ENCODE measurements at regions not wholly inside any gene's neighbourhood (a gene's known extent, or its start where the extent isn't known, plus 50 kb on each side); places are given as distances from the start of the nearest gene placed in this dataset.

GRCh38 chr18:60130284-60130683, 230.5 kb downstream of the PMAIP1 start:
- H3K4me3 Mint-ChIP-seq = no peak overlapping the region
- H3K4me1 Mint-ChIP-seq = no peaks in the 10 kb centered on the region
- no peaks in the 10 kb centered on the region for H3K36me3 Mint-ChIP-seq (ENCODE audit: low read depth)
- H3K9me3 Mint-ChIP-seq = no peaks in the 10 kb centered on the region
- no peak overlapping the region for H3K27ac Mint-ChIP-seq
- ATAC-seq (replicated peaks) = no peak
- H3K27me3 Mint-ChIP-seq = no peaks in the 10 kb centered on the region

GRCh38 chr18:60123031-60123430, 223.2 kb downstream of the PMAIP1 start:
- no peaks in the 10 kb centered on the region for H3K27me3 Mint-ChIP-seq
- no peak overlapping the region for H3K4me3 Mint-ChIP-seq
- ATAC-seq (replicated peaks) = no peak
- no peaks in the 10 kb centered on the region for H3K4me1 Mint-ChIP-seq
- H3K27ac Mint-ChIP-seq = no peak overlapping the region
- no peaks in the 10 kb centered on the region for H3K36me3 Mint-ChIP-seq (ENCODE audit: low read depth)
- H3K9me3 Mint-ChIP-seq = peaks cover 3% of the 10 kb centered on the region

- peaks cover 3% of the 10 kb centered on the region for H3K9me3 Mint-ChIP-seq
- no peaks in the 10 kb centered on the region for H3K4me1 Mint-ChIP-seq
- H3K27me3 Mint-ChIP-seq = no peaks in the 10 kb centered on the region
- no peaks in the 10 kb centered on the region for H3K36me3 Mint-ChIP-seq (ENCODE audit: low read depth)
- ATAC-seq (replicated peaks) = no peak
- H3K27ac Mint-ChIP-seq = no peak overlapping the region
- H3K4me3 Mint-ChIP-seq = no peak overlapping the region
Measured at GRCh38 chr18:60122339-60122738, 222.5 kb downstream of the PMAIP1 start.

GRCh38 chr18:60120231-60120750, 220.5 kb downstream of the PMAIP1 start:
- Mint-ChIP-seq H3K9me3 (peaks cover 3% of the 10 kb centered on the region), H3K4me3 (no peak overlapping the region), H3K27me3 (peaks cover 5% of the 10 kb centered on the region), H3K27ac (no peak overlapping the region), H3K4me1 (no peaks in the 10 kb centered on the region), H3K36me3 (ENCODE audit: low read depth) (no peaks in the 10 kb centered on the region)
- no peak for ATAC-seq (replicated peaks)

GRCh38 chr18:60117321-60117720, 217.5 kb downstream of the PMAIP1 start:
- no peak overlapping the region for H3K27ac Mint-ChIP-seq
- no peaks in the 10 kb centered on the region for H3K4me1 Mint-ChIP-seq
- peaks cover 3% of the 10 kb centered on the region for H3K9me3 Mint-ChIP-seq
- H3K36me3 Mint-ChIP-seq (ENCODE audit: low read depth) = no peaks in the 10 kb centered on the region
- H3K4me3 Mint-ChIP-seq = no peak overlapping the region
- H3K27me3 Mint-ChIP-seq = peaks cover 5% of the 10 kb centered on the region
- no peak for ATAC-seq (replicated peaks)

GRCh38 chr18:60113396-60113795, 213.6 kb downstream of the PMAIP1 start:
- Mint-ChIP-seq H3K27ac (no peak overlapping the region), H3K9me3 (no peaks in the 10 kb centered on the region), H3K4me1 (no peaks in the 10 kb centered on the region), H3K27me3 (peaks cover 5% of the 10 kb centered on the region), H3K4me3 (no peak overlapping the region), H3K36me3 (ENCODE audit: low read depth) (no peaks in the 10 kb centered on the region)
- no peak for ATAC-seq (replicated peaks)

GRCh38 chr18:60112369-60112768, 212.6 kb downstream of the PMAIP1 start:
- no peak overlapping the region for H3K27ac Mint-ChIP-seq
- no peaks in the 10 kb centered on the region for H3K9me3 Mint-ChIP-seq
- no peak for ATAC-seq (replicated peaks)
- no peaks in the 10 kb centered on the region for H3K36me3 Mint-ChIP-seq (ENCODE audit: low read depth)
- H3K27me3 Mint-ChIP-seq = peaks cover 5% of the 10 kb centered on the region
- no peaks in the 10 kb centered on the region for H3K4me1 Mint-ChIP-seq
- H3K4me3 Mint-ChIP-seq = no peak overlapping the region

GRCh38 chr18:60111525-60111924, 211.7 kb downstream of the PMAIP1 start:
- no peaks in the 10 kb centered on the region for H3K36me3 Mint-ChIP-seq (ENCODE audit: low read depth)
- no peaks in the 10 kb centered on the region for H3K4me1 Mint-ChIP-seq
- H3K4me3 Mint-ChIP-seq = no peak overlapping the region
- peaks cover 4% of the 10 kb centered on the region for H3K27me3 Mint-ChIP-seq
- no peak for ATAC-seq (replicated peaks)
- no peak overlapping the region for H3K27ac Mint-ChIP-seq
- no peaks in the 10 kb centered on the region for H3K9me3 Mint-ChIP-seq

GRCh38 chr18:60110836-60111235, 211.0 kb downstream of the PMAIP1 start:
- no peaks in the 10 kb centered on the region for H3K36me3 Mint-ChIP-seq (ENCODE audit: low read depth)
- ATAC-seq (replicated peaks) = no peak
- H3K4me1 Mint-ChIP-seq = no peaks in the 10 kb centered on the region
- H3K4me3 Mint-ChIP-seq = no peak overlapping the region
- no peaks in the 10 kb centered on the region for H3K27me3 Mint-ChIP-seq
- no peaks in the 10 kb centered on the region for H3K9me3 Mint-ChIP-seq
- no peak overlapping the region for H3K27ac Mint-ChIP-seq

GRCh38 chr18:60100778-60101177, 201.0 kb downstream of the PMAIP1 start:
- H3K27ac Mint-ChIP-seq = no peak overlapping the region
- H3K36me3 Mint-ChIP-seq (ENCODE audit: low read depth) = no peaks in the 10 kb centered on the region
- no peaks in the 10 kb centered on the region for H3K4me1 Mint-ChIP-seq
- H3K27me3 Mint-ChIP-seq = peaks cover 7% of the 10 kb centered on the region
- H3K4me3 Mint-ChIP-seq = no peak overlapping the region
- ATAC-seq (replicated peaks) = no peak
- peaks cover 3% of the 10 kb centered on the region for H3K9me3 Mint-ChIP-seq

- Mint-ChIP-seq H3K27me3 (peaks cover 7% of the 10 kb centered on the region), H3K4me3 (no peak overlapping the region), H3K27ac (no peak overlapping the region), H3K36me3 (ENCODE audit: low read depth) (no peaks in the 10 kb centered on the region), H3K9me3 (peaks cover 3% of the 10 kb centered on the region), H3K4me1 (no peaks in the 10 kb centered on the region)
- no peak for ATAC-seq (replicated peaks)
Measured at GRCh38 chr18:60099709-60100108, 199.9 kb downstream of the PMAIP1 start.

- Mint-ChIP-seq H3K27ac (no peak overlapping the region), H3K4me3 (no peak overlapping the region), H3K27me3 (peaks cover 7% of the 10 kb centered on the region), H3K36me3 (ENCODE audit: low read depth) (no peaks in the 10 kb centered on the region), H3K9me3 (peaks cover 6% of the 10 kb centered on the region), H3K4me1 (no peaks in the 10 kb centered on the region)
- ATAC-seq (replicated peaks) = no peak
Measured at GRCh38 chr18:60096428-60096827, 196.6 kb downstream of the PMAIP1 start.

GRCh38 chr18:60092073-60092472, 192.3 kb downstream of the PMAIP1 start:
- Mint-ChIP-seq H3K36me3 (ENCODE audit: low read depth) (no peaks in the 10 kb centered on the region), H3K27ac (no peak overlapping the region), H3K27me3 (no peaks in the 10 kb centered on the region), H3K4me3 (no peak overlapping the region), H3K4me1 (no peaks in the 10 kb centered on the region), H3K9me3 (peaks cover 3% of the 10 kb centered on the region)
- ATAC-seq (replicated peaks) = no peak

GRCh38 chr18:60090170-60090569, 190.4 kb downstream of the PMAIP1 start:
- Mint-ChIP-seq H3K36me3 (ENCODE audit: low read depth) (no peaks in the 10 kb centered on the region), H3K4me3 (no peak overlapping the region), H3K9me3 (peaks cover 3% of the 10 kb centered on the region), H3K27me3 (peaks cover 3% of the 10 kb centered on the region), H3K4me1 (no peaks in the 10 kb centered on the region), H3K27ac (no peak overlapping the region)
- ATAC-seq (replicated peaks) = no peak

- no peak for ATAC-seq (replicated peaks)
- Mint-ChIP-seq H3K9me3 (no peaks in the 10 kb centered on the region), H3K27ac (no peak overlapping the region), H3K4me1 (no peaks in the 10 kb centered on the region), H3K36me3 (ENCODE audit: low read depth) (no peaks in the 10 kb centered on the region), H3K27me3 (peaks cover 3% of the 10 kb centered on the region), H3K4me3 (no peak overlapping the region)
Measured at GRCh38 chr18:60082790-60083189, 183.0 kb downstream of the PMAIP1 start.

- Mint-ChIP-seq H3K27me3 (peaks cover 3% of the 10 kb centered on the region), H3K4me1 (no peaks in the 10 kb centered on the region), H3K27ac (no peak overlapping the region), H3K36me3 (ENCODE audit: low read depth) (no peaks in the 10 kb centered on the region), H3K9me3 (no peaks in the 10 kb centered on the region), H3K4me3 (no peak overlapping the region)
- no peak for ATAC-seq (replicated peaks)
Measured at GRCh38 chr18:60082282-60082681, 182.5 kb downstream of the PMAIP1 start.

All from activated T-helper 17 cell treated with anti-CD3 and anti-CD28 coated beads, Interleukin-2, amount 50 U/mL, for 72 hours (primary cell).